A172 (cell line): ENCODE measurements at regions not wholly inside any gene's neighbourhood (a gene's known extent, or its start where the extent isn't known, plus 50 kb on each side); places are given as distances from the start of the nearest gene placed in this dataset.
"Not testable (repeated sequence)": the region's sequence is repeated elsewhere in the genome, so short reads cannot be mapped to it uniquely, and the experiment has no call there.

Source experiments
- DNase-seq: peaks from one replicate; pipeline ENCODE4 v3.0.0-alpha.2; 2015; ENCODE audit warnings: low spot score

- DNase-seq: peak; percentile 78
Measured at GRCh38 chr10:83983578-83984255, 155.6 kb upstream of the GHITM start.

DNA sequence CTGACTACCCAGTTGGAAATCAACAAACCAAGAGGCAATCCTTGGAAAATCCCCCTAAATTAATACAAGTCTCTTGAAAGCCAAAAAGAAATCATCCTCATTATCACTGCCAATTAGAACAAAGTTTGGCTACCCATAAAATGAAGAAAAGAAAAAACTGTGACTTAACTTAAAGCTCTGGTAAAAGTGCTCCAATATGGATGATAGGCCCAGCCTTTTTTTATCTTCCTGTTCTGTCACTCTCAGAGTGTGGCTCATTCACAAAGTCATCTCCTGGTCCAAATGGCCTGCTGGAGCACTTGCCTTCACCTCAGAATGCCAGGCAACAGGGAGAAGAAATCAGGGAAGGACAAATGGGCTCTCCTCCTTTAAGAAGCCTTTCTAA, 155.1 kb upstream of the GHITM start:
- no peak for DNase-seq

DNA sequence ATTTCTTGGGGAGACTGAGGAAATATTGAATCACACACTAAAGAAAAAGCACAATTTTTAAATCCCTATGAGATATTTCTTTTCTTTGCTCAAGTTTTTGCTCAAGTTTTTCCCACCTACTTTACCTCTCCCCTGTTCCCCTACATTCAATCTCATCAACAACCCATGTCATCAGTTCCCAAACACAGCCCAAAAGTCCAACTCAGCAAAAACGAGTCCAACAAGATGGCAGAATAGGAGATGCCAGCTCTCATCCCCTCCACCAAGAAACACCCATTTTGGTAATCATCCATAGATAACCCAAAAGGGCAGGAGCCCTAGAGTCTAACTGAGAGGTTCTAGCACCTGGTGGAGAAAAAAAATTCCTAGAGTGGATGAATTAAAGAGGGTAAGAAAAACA, 152.5 kb upstream of the GHITM start:
- DNase-seq: no peak

GRCh38 chr10:83987216-83987615, 152.1 kb upstream of the GHITM start:
- no peak for DNase-seq

DNA sequence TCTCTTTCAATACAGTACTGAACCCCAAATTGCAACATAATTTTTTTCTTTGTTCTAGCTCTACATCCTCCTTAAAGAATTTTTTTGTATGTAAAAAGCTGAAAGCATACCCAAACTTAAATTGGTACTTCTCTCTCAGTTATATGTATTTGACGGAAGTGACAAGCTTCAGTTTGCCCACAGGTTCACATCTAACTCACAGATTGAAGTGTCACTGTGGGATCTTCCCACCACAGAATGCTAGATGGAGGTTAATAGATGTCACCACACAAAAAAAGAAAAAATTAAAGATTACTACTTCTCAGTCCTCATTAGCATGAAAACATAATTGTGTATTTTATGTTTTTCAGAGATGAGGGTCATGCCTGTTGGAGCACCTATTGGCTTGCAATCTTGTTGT, 150.9 kb upstream of the GHITM start:
- no peak for DNase-seq

- no peak for DNase-seq
Measured at GRCh38 chr10:83990126-83990525, 149.2 kb upstream of the GHITM start.

DNA sequence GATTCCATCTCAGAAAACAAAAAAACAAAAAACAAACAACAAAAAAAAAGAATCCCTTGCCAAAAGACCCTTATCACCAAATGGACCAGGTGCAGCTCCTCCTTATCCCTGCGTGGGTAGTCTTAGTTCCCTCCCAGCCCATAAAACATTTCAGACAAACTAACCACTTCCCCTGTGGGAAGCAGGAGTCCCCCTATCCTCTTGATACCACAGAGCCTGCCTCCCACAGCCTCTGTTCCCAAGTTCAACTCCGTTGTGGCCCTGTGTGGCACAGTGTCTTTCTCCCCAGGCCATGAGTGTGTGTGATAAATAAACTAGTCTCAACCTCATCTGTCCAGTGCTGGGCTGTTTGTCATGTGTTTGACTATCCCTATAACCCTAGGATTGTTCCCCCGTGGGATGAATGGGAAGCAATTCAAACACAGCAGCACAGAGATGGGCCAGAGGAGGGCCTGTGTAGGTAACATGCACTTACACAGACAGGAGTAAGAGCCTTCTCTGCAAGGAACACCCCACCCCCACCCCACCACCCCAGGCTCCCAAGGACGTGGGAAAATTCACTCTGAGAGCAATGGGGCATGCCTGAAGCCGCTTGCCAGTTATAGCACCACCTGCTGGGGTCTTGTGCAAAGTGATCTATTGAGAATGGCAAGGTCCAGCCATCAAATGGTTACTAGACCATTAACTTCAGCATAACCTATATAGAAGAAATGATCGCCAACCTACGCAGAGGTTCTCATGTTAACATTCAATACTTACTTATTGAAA, 147.1 kb upstream of the GHITM start:
- DNase-seq: peak; percentile 25

GRCh38 chr10:83994325-83994724, 145.0 kb upstream of the GHITM start:
- DNase-seq: no peak

GRCh38 chr10:83995738-83996331, 143.5 kb upstream of the GHITM start:
- DNase-seq: no peak

DNA sequence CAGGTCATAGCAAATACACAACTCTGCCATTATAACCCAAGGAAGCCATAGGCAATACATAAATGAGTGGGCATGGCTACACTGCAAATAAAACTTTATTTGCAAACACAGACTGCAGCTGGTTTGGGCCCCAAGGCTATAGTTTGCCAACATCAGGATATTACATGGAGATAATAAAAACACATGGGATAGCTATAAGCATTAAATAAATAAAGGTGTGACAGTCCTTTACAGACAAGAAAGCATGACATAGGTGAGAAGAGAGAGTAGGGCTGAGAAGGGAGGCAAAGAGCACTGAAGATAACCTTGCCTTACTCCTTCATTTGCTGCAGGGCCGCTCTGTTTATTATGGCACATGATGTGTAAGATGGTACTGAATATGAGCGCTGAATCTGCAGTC, 135.1 kb upstream of the GHITM start:
- no peak for DNase-seq

- DNase-seq: peak; percentile 11
Measured at GRCh38 chr10:84005403-84005802, 133.9 kb upstream of the GHITM start.

- DNase-seq: no peak
Measured at GRCh38 chr10:84007482-84007881, 131.8 kb upstream of the GHITM start.

DNA sequence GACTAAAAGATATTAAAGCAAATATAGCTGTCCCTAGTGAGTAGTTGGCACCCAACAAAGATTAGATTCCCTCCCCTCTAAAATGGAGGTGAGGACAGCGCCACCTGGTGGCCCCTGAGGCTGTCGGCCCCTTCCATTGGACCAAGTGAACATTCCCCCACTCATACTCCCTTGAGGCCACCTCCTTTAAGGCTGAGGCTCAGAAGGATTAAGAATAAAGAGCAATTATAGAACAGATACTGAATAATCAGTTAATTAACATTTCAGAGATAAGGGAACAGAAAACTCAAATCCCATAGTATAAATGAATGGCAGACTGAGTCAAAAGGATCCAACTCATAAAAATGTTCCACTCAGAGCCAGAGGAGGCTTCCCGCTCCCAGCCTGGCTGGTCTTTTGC, 130.4 kb upstream of the GHITM start:
- peak; percentile 8 for DNase-seq

DNA sequence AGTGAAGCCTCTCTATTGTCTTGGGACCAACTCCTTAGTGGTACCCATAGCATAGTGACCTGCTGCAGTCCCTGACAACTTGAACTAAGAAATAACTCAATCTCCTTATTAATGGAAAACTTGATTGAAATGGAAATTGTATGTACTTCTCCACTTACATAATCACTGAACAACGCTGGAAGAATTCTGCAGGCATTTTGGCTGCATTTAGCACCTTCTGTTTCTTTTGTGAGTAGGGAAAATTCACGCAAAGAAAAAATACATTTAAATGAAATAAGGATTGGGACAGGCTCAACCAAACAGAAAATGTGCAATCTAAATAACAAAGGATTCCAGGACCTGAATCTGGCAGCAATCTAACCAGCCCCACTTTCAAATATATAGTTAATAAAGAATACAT, 126.9 kb upstream of the GHITM start:
- DNase-seq: no peak

DNA sequence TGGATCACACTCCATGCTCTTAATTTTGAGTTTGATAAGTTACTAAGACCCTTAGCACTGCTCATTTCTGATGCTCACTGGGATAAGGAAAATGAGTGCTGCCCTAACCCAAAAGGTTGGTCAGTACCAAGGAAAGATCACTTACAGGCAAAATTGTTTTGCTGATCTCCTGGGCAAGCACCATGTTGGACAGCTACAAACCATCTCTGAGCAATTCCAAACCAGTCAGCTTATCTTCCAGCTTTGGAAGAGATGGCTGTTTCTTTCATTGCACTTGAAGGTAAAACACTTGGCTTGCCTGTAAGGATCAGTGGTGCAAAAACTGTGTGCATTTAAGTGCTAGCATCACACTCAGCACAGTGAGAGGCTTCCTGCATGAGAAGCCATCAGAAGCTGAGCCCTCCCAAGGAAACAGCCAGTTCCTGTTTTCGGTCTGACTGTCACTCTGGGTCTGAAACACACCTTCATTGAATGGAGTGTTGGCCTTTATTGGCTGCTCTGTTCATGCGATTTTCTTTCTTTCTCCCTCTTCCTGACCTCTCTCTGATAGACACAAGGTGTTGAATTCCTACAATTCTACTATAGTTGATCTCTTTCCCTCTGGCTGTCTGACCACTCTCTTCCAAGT, 126.4 kb upstream of the GHITM start:
- DNase-seq: no peak

GRCh38 chr10:84015877-84016595, 123.3 kb upstream of the GHITM start:
- no peak for DNase-seq

GRCh38 chr10:84018826-84019225, 120.5 kb upstream of the GHITM start:
- no peak for DNase-seq

GRCh38 chr10:84019854-84020458, 119.4 kb upstream of the GHITM start:
- not testable (repeated sequence) for DNase-seq

DNA sequence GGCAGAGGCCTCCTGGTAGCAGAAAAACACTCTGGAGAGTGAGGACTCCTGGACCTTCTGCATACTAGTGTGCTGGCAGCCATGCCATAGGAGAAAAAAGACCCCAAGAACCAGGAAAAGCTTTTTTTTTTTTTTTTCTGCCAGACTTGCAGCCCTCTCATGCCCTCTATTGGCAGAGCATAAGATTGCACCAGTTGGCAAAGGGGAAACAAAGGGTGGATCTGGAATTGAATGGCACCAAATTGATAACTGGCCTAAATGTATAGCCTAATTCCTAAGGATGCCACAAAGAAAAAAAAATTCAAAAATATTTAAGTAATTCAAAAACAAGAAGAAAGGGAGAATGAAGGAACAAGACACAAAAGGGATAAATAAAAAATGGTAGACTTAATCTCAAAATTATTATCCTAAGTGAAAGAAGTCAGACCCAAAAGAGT, 112.5 kb upstream of the GHITM start:
- peak; percentile 9 for DNase-seq

- no peak for DNase-seq
Measured at GRCh38 chr10:84029840-84030239, 109.5 kb upstream of the GHITM start.

DNA sequence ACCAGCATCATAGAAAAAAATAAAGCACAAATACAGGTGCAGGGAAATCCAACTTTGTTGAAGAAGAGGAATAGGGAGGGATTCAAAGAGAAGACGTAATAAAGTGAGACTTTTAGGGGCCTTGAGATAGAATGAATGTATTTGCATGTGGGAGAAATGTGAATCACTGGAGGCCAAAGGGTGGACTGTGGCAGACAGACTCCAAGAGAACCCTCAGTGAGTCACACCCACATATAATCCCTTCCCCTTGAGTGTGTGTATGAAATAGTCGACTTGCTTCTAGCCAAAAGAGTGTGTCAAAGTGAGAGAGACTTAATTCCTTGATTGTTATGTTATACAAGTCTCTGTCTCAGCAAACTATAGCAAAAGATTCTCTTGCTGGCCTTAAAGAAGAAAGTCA, 101.3 kb upstream of the GHITM start:
- DNase-seq: no peak

DNA sequence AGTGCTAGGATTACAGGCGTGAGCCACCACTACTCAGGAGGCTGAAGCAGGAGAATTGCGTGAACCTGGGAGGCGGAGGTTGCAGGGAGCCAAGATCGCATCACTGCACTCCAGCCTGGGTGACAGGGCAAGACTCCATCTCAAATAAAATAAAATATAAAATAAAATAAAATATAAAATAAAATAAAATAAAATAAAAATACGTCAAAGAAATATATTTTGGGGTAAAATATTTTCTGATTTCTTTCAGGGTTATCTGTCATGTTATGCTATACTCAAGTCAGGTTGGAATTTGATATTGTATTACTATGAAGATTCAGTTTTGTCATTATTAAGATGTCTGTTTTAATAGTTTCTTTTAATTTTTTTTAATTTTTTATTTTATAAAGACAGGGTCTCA, 99.4 kb upstream of the GHITM start:
- DNase-seq: no peak
